ENCODE measurements at regions not wholly inside any gene's neighbourhood (a gene's known extent, or its start where the extent isn't known, plus 50 kb on each side); places are given as distances from the start of the nearest gene placed in this dataset.
"Not testable (repeated sequence)": the region's sequence is repeated elsewhere in the genome, so short reads cannot be mapped to it uniquely, and the experiment has no call there.

DNA sequence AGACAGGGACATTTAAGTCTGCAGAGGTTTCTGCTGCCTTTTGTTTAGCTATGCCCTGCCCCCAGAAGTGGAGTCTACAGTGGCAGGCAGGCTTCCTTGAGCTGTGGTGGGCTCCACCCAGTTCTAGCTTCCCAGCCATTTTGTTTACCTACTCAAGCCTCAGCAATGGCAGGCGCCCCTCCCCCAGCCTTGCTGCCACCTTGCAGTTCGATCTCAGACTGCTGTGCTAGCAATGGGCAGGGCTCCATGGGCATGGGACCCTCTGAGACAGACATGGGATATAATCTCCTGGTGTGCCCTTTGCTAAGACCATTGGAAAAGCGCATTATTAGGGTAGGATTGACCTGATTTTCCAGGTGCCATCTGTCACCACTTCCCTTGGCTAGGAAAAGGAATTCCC is 147.5 kb downstream of the ZNF330 start:
- TF ChIP-seq, protein P1, sequence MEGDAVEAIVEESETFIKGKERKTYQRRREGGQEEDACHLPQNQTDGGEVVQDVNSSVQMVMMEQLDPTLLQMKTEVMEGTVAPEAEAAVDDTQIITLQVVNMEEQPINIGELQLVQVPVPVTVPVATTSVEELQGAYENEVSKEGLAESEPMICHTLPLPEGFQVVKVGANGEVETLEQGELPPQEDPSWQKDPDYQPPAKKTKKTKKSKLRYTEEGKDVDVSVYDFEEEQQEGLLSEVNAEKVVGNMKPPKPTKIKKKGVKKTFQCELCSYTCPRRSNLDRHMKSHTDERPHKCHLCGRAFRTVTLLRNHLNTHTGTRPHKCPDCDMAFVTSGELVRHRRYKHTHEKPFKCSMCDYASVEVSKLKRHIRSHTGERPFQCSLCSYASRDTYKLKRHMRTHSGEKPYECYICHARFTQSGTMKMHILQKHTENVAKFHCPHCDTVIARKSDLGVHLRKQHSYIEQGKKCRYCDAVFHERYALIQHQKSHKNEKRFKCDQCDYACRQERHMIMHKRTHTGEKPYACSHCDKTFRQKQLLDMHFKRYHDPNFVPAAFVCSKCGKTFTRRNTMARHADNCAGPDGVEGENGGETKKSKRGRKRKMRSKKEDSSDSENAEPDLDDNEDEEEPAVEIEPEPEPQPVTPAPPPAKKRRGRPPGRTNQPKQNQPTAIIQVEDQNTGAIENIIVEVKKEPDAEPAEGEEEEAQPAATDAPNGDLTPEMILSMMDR (IDR thresholded peaks at IDR 0.05): not testable (repeated sequence)
- TF ChIP-seq POLR2A (IDR thresholded peaks at IDR 0.05): not testable (repeated sequence)

Measured in body of pancreas (tissue), 4 donors.